ENCODE measurements at regions not wholly inside any gene's neighbourhood (a gene's known extent, or its start where the extent isn't known, plus 50 kb on each side); places are given as distances from the start of the nearest gene placed in this dataset.

DNA sequence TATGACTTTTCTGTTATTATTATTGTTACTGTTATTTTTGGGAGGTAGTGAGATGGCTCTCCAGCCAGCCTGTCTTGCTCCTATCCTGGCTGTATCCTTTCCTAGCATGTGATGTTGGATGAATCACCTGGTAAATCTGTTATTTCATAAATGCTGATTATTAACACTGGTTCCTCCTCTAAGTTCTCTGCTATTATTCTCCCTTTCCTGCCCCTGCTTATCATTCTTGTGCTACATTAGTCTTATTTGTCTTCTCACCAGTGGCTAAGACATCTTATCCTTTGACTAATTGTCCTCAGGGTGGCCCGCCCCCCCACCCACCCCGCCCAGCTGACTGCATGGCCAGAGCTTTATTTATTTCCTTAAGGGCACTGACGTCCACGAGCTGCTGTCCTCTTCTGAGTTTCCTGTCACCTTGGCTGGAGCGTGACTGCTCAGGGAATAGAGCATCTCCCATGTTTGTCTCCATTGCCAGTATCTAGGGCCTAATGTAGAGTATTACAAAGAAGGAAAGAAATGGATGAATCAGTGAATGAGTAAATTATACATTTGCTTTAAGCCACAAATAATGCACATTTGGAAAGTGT is 110.1 kb upstream of the KLF6 start:
- TF ChIP-seq, protein P1, sequence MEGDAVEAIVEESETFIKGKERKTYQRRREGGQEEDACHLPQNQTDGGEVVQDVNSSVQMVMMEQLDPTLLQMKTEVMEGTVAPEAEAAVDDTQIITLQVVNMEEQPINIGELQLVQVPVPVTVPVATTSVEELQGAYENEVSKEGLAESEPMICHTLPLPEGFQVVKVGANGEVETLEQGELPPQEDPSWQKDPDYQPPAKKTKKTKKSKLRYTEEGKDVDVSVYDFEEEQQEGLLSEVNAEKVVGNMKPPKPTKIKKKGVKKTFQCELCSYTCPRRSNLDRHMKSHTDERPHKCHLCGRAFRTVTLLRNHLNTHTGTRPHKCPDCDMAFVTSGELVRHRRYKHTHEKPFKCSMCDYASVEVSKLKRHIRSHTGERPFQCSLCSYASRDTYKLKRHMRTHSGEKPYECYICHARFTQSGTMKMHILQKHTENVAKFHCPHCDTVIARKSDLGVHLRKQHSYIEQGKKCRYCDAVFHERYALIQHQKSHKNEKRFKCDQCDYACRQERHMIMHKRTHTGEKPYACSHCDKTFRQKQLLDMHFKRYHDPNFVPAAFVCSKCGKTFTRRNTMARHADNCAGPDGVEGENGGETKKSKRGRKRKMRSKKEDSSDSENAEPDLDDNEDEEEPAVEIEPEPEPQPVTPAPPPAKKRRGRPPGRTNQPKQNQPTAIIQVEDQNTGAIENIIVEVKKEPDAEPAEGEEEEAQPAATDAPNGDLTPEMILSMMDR (IDR thresholded peaks at IDR 0.05; ENCODE audit: poor library complexity), result no peak
- no peak for TF ChIP-seq EZH2 (IDR thresholded peaks at IDR 0.05; ENCODE audit: borderline replicate concordance)
